ENCODE measurements at regions not wholly inside any gene's neighbourhood (a gene's known extent, or its start where the extent isn't known, plus 50 kb on each side); places are given as distances from the start of the nearest gene placed in this dataset.

DNA sequence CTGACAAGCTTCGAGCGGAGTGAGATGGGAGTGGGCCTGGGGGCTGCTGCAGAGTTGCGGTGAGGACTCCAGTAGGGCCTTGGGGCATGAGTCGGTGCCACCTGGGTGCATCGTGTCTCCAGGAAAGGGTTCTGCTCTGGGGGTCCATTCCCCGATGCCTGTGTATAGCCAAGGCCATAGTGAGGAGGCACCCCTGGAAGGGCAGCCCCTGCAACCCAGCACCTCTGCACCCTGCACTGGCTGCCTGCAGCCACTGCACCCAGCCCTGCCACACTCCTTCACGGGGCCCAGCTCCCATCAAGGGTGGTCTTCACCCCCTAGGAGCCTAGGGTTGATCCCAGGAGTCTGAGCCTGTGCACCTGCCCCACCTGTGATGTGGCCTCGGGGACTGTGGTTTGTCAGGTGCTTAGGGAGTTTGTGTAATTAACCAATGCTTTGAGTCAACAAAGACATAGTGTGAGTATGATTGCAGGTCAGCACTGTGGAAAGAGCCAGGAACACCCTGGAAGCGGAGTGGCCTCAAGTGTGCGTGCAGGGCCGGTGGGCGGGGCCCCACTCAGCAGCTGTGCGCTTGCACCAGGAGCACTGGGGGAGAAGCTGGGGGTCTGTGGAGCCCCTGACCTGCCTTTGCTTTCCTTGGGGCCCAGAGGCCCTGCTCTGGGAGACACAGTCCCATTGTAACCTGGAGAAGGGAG lies 1299.3 kb downstream of the BRD1 start:
- TF ChIP-seq, protein P1, sequence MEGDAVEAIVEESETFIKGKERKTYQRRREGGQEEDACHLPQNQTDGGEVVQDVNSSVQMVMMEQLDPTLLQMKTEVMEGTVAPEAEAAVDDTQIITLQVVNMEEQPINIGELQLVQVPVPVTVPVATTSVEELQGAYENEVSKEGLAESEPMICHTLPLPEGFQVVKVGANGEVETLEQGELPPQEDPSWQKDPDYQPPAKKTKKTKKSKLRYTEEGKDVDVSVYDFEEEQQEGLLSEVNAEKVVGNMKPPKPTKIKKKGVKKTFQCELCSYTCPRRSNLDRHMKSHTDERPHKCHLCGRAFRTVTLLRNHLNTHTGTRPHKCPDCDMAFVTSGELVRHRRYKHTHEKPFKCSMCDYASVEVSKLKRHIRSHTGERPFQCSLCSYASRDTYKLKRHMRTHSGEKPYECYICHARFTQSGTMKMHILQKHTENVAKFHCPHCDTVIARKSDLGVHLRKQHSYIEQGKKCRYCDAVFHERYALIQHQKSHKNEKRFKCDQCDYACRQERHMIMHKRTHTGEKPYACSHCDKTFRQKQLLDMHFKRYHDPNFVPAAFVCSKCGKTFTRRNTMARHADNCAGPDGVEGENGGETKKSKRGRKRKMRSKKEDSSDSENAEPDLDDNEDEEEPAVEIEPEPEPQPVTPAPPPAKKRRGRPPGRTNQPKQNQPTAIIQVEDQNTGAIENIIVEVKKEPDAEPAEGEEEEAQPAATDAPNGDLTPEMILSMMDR (IDR thresholded peaks at IDR 0.05) = no peak
- no peak for TF ChIP-seq POLR2AphosphoS5 (IDR thresholded peaks at IDR 0.05)
